Colonic mucosa (tissue), 4 donors: ENCODE measurements at regions not wholly inside any gene's neighbourhood (a gene's known extent, or its start where the extent isn't known, plus 50 kb on each side); places are given as distances from the start of the nearest gene placed in this dataset.

Experiments
- DNase-seq: peaks from one replicate; pipeline ENCODE4 v3.0.0-alpha.2; 2020
- H3K27ac ChIP-seq: fragments of 200-600 bp; one replicate; pipeline ENCODE4 v1.8.0; 2021
- H3K27me3 ChIP-seq: fragments of 200-600 bp; one replicate; pipeline ENCODE4 v1.8.0; 2021
- H3K36me3 ChIP-seq: fragments of 200-600 bp; one replicate; pipeline ENCODE4 v1.8.0; 2021
- H3K4me1 ChIP-seq: fragments of 200-600 bp; one replicate; pipeline ENCODE4 v1.8.0; 2021; ENCODE audit warnings: mild to moderate bottlenecking
- H3K4me3 ChIP-seq: fragments of 200-600 bp; one replicate; pipeline ENCODE4 v1.8.0; 2021
- H3K9ac ChIP-seq, 2 donors: one replicate each; pipeline ENCODE4 v1.7.0; 2013; ENCODE audit warnings: control low read depth in 2 of 2, low read depth in 2 of 2, low read length in 2 of 2
- H3K9me3 ChIP-seq: fragments of 200-600 bp; one replicate; pipeline ENCODE4 v1.8.0; 2021
- intact Hi-C: fragments of 100-400 bp; cut with DNase I; formaldehyde crosslinking; loops from one replicate; pipeline ENCODE4 v1.14.1; 2022
- TF ChIP-seq, protein P1 (sequence below): fragments of 200-600 bp; IDR thresholded peaks from one replicate; pipeline ENCODE4 v1.8.0; 2022; ENCODE audit warnings: antibody characterized with exemption, mild to moderate bottlenecking
- donor health status: healthy.
- donor health status: DM: no; HTN: no; CAD: no.
- donor health status: DM: no; HTN: no; CAD: no.

DNA sequence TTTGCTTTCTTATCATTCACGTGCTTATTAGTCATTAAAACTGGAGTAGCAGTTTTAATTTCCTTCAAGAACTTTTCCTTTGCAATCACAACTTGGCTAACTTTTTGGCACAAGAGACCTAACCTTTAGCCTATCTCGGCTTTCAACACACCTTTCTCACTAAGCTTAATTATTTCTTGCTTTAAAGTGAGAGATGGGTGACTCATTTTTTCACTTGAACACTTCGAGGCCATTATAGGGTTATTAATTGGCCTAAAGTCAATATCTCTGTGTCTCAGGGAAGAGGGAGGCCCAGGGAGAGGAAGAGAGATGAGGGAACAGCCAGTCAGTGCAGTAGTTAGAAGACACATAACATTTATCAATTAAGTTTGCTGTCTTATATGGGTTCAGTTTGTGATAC, 289.8 kb downstream of the RBM43 start:
- no peaks in the 10 kb centered on the region for H3K36me3 ChIP-seq
- intact Hi-C loops = no loop called here
- H3K9me3 ChIP-seq = no peaks in the 10 kb centered on the region
- H3K4me3 ChIP-seq = no peak overlapping the region
- TF ChIP-seq, protein P1, sequence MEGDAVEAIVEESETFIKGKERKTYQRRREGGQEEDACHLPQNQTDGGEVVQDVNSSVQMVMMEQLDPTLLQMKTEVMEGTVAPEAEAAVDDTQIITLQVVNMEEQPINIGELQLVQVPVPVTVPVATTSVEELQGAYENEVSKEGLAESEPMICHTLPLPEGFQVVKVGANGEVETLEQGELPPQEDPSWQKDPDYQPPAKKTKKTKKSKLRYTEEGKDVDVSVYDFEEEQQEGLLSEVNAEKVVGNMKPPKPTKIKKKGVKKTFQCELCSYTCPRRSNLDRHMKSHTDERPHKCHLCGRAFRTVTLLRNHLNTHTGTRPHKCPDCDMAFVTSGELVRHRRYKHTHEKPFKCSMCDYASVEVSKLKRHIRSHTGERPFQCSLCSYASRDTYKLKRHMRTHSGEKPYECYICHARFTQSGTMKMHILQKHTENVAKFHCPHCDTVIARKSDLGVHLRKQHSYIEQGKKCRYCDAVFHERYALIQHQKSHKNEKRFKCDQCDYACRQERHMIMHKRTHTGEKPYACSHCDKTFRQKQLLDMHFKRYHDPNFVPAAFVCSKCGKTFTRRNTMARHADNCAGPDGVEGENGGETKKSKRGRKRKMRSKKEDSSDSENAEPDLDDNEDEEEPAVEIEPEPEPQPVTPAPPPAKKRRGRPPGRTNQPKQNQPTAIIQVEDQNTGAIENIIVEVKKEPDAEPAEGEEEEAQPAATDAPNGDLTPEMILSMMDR = no peak
- H3K4me1 ChIP-seq = no peaks in the 10 kb centered on the region
- H3K27me3 ChIP-seq = no peaks in the 10 kb centered on the region
- no peak overlapping the region for H3K27ac ChIP-seq
- no peak for DNase-seq
- H3K9ac ChIP-seq = no peak overlapping the region

DNA sequence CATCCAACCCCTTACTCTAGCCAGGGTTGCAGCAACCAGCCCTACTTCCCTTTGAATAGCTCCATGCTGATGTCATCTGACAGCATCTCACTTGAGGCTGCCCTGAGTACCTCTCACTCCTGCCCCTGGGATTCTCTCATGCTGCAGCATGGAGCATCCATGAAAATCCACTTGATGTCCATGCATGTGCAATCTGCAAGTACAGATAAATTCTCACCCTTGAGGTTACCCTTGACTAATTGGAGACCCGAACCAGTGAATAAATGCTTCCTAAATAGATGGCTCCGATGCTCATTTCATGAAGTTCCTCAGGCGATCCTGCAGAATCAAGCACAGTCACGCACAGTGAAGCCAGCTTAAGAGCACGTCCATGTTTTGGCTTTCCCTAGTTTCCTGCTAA, 298.3 kb downstream of the RBM43 start:
- TF ChIP-seq, protein P1 = no peak
- intact Hi-C loops = no loop called here
- Histone ChIP-seq H3K36me3 (no peaks in the 10 kb centered on the region), H3K4me1 (no peaks in the 10 kb centered on the region), H3K27me3 (no peaks in the 10 kb centered on the region), H3K9me3 (no peaks in the 10 kb centered on the region), H3K9ac (no peak overlapping the region), H3K4me3 (no peak overlapping the region), H3K27ac (no peak overlapping the region)
- no peak for DNase-seq

GRCh38 chr2:150955231-150955630, 306.4 kb downstream of the RBM43 start:
- Histone ChIP-seq H3K27ac (no peak overlapping the region), H3K4me1 (no peaks in the 10 kb centered on the region), H3K4me3 (no peak overlapping the region), H3K36me3 (no peaks in the 10 kb centered on the region), H3K9ac (no peak overlapping the region), H3K27me3 (no peaks in the 10 kb centered on the region), H3K9me3 (no peaks in the 10 kb centered on the region)
- TF ChIP-seq, protein P1 = no peak
- DNase-seq = no peak
- intact Hi-C loops = no loop called here

GRCh38 chr2:150946831-150947230, 314.8 kb downstream of the RBM43 start:
- H3K36me3 ChIP-seq = no peaks in the 10 kb centered on the region
- TF ChIP-seq, protein P1 = no peak
- no peak overlapping the region for H3K9ac ChIP-seq
- H3K4me3 ChIP-seq = no peak overlapping the region
- intact Hi-C loops = no loop called here
- no peak overlapping the region for H3K27ac ChIP-seq
- H3K27me3 ChIP-seq = no peaks in the 10 kb centered on the region
- no peaks in the 10 kb centered on the region for H3K4me1 ChIP-seq
- no peak for DNase-seq
- no peaks in the 10 kb centered on the region for H3K9me3 ChIP-seq

- Histone ChIP-seq H3K4me3 (no peak overlapping the region), H3K4me1 (no peaks in the 10 kb centered on the region), H3K27ac (no peak overlapping the region), H3K27me3 (no peaks in the 10 kb centered on the region), H3K9me3 (no peaks in the 10 kb centered on the region), H3K9ac (no peak overlapping the region), H3K36me3 (no peaks in the 10 kb centered on the region)
- DNase-seq = no peak
- TF ChIP-seq, protein P1 = no peak
- intact Hi-C loops = no loop called here
These were observed 317.3 kb downstream of the RBM43 start for GRCh38 chr2:150944315-150944714.

GRCh38 chr2:150939087-150939486, 322.6 kb downstream of the RBM43 start:
- no peak for DNase-seq
- Histone ChIP-seq H3K4me1 (no peaks in the 10 kb centered on the region), H3K9ac (no peak overlapping the region), H3K9me3 (no peaks in the 10 kb centered on the region), H3K27ac (no peak overlapping the region), H3K36me3 (no peaks in the 10 kb centered on the region), H3K27me3 (no peaks in the 10 kb centered on the region), H3K4me3 (no peak overlapping the region)
- TF ChIP-seq, protein P1 = no peak
- intact Hi-C loops = no loop called here
